ENCODE measurements at regions not wholly inside any gene's neighbourhood (a gene's known extent, or its start where the extent isn't known, plus 50 kb on each side); places are given as distances from the start of the nearest gene placed in this dataset.

GRCh38 chr2:9756692-9757250 is 86.5 kb upstream of the TAF1B start:
- no peak for DNase-seq (ENCODE audit: low read depth)

GRCh38 chr2:9757501-9758264 is 85.6 kb upstream of the TAF1B start:
- DNase-seq (ENCODE audit: low read depth), result no peak

GRCh38 chr2:9758741-9759140 is 84.5 kb upstream of the TAF1B start:
- DNase-seq (ENCODE audit: low read depth), result no peak

GRCh38 chr2:9760069-9760901 is 83.0 kb upstream of the TAF1B start:
- no peak for DNase-seq (ENCODE audit: low read depth)

- no peak for DNase-seq (ENCODE audit: low read depth)
Observed at GRCh38 chr2:9760902-9761228, 82.4 kb upstream of the TAF1B start.

- no peak for DNase-seq (ENCODE audit: low read depth)
Observed at GRCh38 chr2:9761577-9761976, 81.7 kb upstream of the TAF1B start.

GRCh38 chr2:9762164-9762563 is 81.1 kb upstream of the TAF1B start:
- DNase-seq (ENCODE audit: low read depth), result no peak

GRCh38 chr2:9762941-9763340 is 80.3 kb upstream of the TAF1B start:
- DNase-seq (ENCODE audit: low read depth), result no peak

GRCh38 chr2:9763356-9764152 is 79.7 kb upstream of the TAF1B start:
- DNase-seq (ENCODE audit: low read depth), result no peak

GRCh38 chr2:9764153-9764778 is 79.0 kb upstream of the TAF1B start:
- no peak for DNase-seq (ENCODE audit: low read depth)

- DNase-seq (ENCODE audit: low read depth), result no peak
Observed at GRCh38 chr2:9765611-9766531, 77.4 kb upstream of the TAF1B start.

- DNase-seq (ENCODE audit: low read depth), result no peak
Observed at GRCh38 chr2:9767656-9768281, 75.5 kb upstream of the TAF1B start.

- no peak for DNase-seq (ENCODE audit: low read depth)
Observed at GRCh38 chr2:9768388-9768787, 74.9 kb upstream of the TAF1B start.

- no peak for DNase-seq (ENCODE audit: low read depth)
Observed at GRCh38 chr2:9769171-9770005, 73.9 kb upstream of the TAF1B start.

- DNase-seq (ENCODE audit: low read depth), result no peak
Observed at GRCh38 chr2:9770006-9770307, 73.3 kb upstream of the TAF1B start.

- no peak for DNase-seq (ENCODE audit: low read depth)
Observed at GRCh38 chr2:9770308-9771100, 72.8 kb upstream of the TAF1B start.

GRCh38 chr2:9771101-9771449 is 72.2 kb upstream of the TAF1B start:
- no peak for DNase-seq (ENCODE audit: low read depth)

GRCh38 chr2:9771481-9772017 is 71.7 kb upstream of the TAF1B start:
- no peak for DNase-seq (ENCODE audit: low read depth)
